ENCODE measurements at regions not wholly inside any gene's neighbourhood (a gene's known extent, or its start where the extent isn't known, plus 50 kb on each side); places are given as distances from the start of the nearest gene placed in this dataset.

GRCh38 chr2:15701991-15702390, 110.3 kb downstream of the DDX1 start:
- no peak for DNase-seq (ENCODE audit: low read depth)
- no peak for TF ChIP-seq CTCF (IDR thresholded peaks at IDR 0.05; ENCODE audit: control insufficient read depth, extremely low read depth, insufficient read depth)
- H3K4me3 ChIP-seq (ENCODE audit: low read depth, low read length) = no peak overlapping the region

GRCh38 chr2:15702452-15702851, 110.8 kb downstream of the DDX1 start:
- no peak overlapping the region for H3K4me3 ChIP-seq (ENCODE audit: low read depth, low read length)
- TF ChIP-seq CTCF (IDR thresholded peaks at IDR 0.05; ENCODE audit: control insufficient read depth, extremely low read depth, insufficient read depth) = no peak
- no peak for DNase-seq (ENCODE audit: low read depth)

- H3K4me3 ChIP-seq (ENCODE audit: low read depth, low read length) = no peak overlapping the region
- no peak for DNase-seq (ENCODE audit: low read depth)
- no peak for TF ChIP-seq CTCF (IDR thresholded peaks at IDR 0.05; ENCODE audit: control insufficient read depth, extremely low read depth, insufficient read depth)
Observed at GRCh38 chr2:15703365-15703869, 111.7 kb downstream of the DDX1 start.

GRCh38 chr2:15704086-15704787, 112.6 kb downstream of the DDX1 start:
- no peak for DNase-seq (ENCODE audit: low read depth)
- no peak for TF ChIP-seq CTCF (IDR thresholded peaks at IDR 0.05; ENCODE audit: control insufficient read depth, extremely low read depth, insufficient read depth)
- no peak overlapping the region for H3K4me3 ChIP-seq (ENCODE audit: low read depth, low read length)

- no peak for TF ChIP-seq CTCF (IDR thresholded peaks at IDR 0.05; ENCODE audit: control insufficient read depth, extremely low read depth, insufficient read depth)
- DNase-seq (ENCODE audit: low read depth) = no peak
- H3K4me3 ChIP-seq (ENCODE audit: low read depth, low read length) = no peak overlapping the region
Observed at GRCh38 chr2:15704788-15705115, 113.1 kb downstream of the DDX1 start.

GRCh38 chr2:15705310-15705709, 113.6 kb downstream of the DDX1 start:
- TF ChIP-seq CTCF (IDR thresholded peaks at IDR 0.05; ENCODE audit: control insufficient read depth, extremely low read depth, insufficient read depth) = no peak
- H3K4me3 ChIP-seq (ENCODE audit: low read depth, low read length) = no peak overlapping the region

GRCh38 chr2:15705839-15706386, 114.2 kb downstream of the DDX1 start:
- H3K4me3 ChIP-seq (ENCODE audit: low read depth, low read length) = no peak overlapping the region
- DNase-seq (ENCODE audit: low read depth) = no peak
- no peak for TF ChIP-seq CTCF (IDR thresholded peaks at IDR 0.05; ENCODE audit: control insufficient read depth, extremely low read depth, insufficient read depth)

More at GRCh38 chr2:15705310-15705709, 113.6 kb downstream of the DDX1 start:
- DNase-seq (ENCODE audit: low read depth) = no peak

Data from LNCaP clone FGC (cell line).